Progenitor cell of endocrine pancreas (in vitro differentiated cells): ENCODE measurements at regions not wholly inside any gene's neighbourhood (a gene's known extent, or its start where the extent isn't known, plus 50 kb on each side); places are given as distances from the start of the nearest gene placed in this dataset.

Experiments used
- DNase-seq: peaks from one replicate; pipeline ENCODE4 v3.0.0; 2021; ENCODE audit warnings: low spot score; ENCODE audit not compliant: unreplicated experiment
- H3K27ac Mint-ChIP-seq: 2 replicates; pipeline ENCODE4 v1.8.0; 2021; ENCODE audit warnings: mild to moderate bottlenecking, moderate library complexity, mixed read lengths
- H3K27me3 Mint-ChIP-seq: 2 replicates; pipeline ENCODE4 v1.8.0; 2021; ENCODE audit warnings: mixed read lengths
- H3K36me3 Mint-ChIP-seq: 2 replicates; pipeline ENCODE4 v1.8.0; 2022; ENCODE audit warnings: mixed read lengths; ENCODE audit not compliant: insufficient read depth
- H3K4me1 Mint-ChIP-seq: 2 replicates; pipeline ENCODE4 v1.8.0; 2021; ENCODE audit warnings: low read depth, mixed read lengths
- H3K4me3 Mint-ChIP-seq: 2 replicates; pipeline ENCODE4 v1.8.0; 2021; ENCODE audit warnings: low read depth, mild to moderate bottlenecking, moderate library complexity, mixed read lengths
- H3K9me3 Mint-ChIP-seq: 2 replicates; pipeline ENCODE4 v1.8.0; 2021; ENCODE audit warnings: low read depth, mixed read lengths
- TF ChIP-seq, protein P1 (sequence below): fragments of 200-600 bp; sonication (generic); IDR thresholded peaks from one replicate; pipeline ENCODE4 v1.5.0; 2021; ENCODE audit warnings: antibody characterized with exemption, mild to moderate bottlenecking; ENCODE audit not compliant: unreplicated experiment

DNA sequence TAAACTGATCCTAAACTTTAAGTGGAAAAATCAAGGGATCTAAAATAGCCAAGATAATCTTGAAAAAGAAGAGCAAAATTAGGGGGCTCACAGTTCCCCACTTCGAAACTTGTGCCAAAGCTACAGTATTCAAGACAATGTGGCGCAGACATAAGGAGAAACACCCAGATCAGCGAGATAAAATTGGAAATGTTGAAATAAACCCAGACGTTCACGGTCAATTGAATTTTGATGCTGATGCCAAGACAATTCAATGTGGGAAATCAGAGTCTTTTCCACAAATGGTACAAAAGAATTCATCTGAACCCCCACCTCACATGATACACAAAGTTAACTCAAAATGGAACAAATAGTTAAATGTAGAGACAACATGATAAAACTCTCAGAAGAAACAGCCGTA, 601.6 kb downstream of the BRD1 start:
- peaks cover 23% of the 10 kb centered on the region for H3K27me3 Mint-ChIP-seq
- H3K9me3 Mint-ChIP-seq = no peaks in the 10 kb centered on the region
- H3K36me3 Mint-ChIP-seq = no peaks in the 10 kb centered on the region
- H3K27ac Mint-ChIP-seq = no peak overlapping the region
- H3K4me3 Mint-ChIP-seq = no peak overlapping the region
- H3K4me1 Mint-ChIP-seq = no peaks in the 10 kb centered on the region
- DNase-seq = no peak
- TF ChIP-seq, protein P1, sequence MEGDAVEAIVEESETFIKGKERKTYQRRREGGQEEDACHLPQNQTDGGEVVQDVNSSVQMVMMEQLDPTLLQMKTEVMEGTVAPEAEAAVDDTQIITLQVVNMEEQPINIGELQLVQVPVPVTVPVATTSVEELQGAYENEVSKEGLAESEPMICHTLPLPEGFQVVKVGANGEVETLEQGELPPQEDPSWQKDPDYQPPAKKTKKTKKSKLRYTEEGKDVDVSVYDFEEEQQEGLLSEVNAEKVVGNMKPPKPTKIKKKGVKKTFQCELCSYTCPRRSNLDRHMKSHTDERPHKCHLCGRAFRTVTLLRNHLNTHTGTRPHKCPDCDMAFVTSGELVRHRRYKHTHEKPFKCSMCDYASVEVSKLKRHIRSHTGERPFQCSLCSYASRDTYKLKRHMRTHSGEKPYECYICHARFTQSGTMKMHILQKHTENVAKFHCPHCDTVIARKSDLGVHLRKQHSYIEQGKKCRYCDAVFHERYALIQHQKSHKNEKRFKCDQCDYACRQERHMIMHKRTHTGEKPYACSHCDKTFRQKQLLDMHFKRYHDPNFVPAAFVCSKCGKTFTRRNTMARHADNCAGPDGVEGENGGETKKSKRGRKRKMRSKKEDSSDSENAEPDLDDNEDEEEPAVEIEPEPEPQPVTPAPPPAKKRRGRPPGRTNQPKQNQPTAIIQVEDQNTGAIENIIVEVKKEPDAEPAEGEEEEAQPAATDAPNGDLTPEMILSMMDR = no peak

DNA sequence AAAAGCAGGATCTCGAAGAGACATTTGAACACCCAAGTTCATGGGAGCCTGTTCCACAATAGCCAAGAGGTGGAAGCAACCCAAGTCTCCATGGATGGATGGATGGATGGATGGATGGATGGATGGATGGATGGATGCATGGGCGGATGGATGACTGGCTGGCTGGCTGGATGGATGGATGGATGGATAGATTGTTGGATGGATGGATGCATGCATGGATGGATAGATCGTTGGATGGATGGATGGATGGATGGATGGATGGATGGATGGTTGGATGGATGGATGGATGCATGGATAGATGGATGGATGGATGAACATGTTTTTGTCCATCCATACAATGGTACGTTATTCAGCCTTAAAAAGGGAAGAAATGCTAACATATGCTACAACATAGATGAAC, 603.4 kb downstream of the BRD1 start:
- no peak for DNase-seq
- Mint-ChIP-seq H3K36me3 (no peaks in the 10 kb centered on the region), H3K9me3 (peaks cover 5% of the 10 kb centered on the region), H3K27me3 (peaks cover 24% of the 10 kb centered on the region), H3K27ac (no peak overlapping the region), H3K4me1 (no peaks in the 10 kb centered on the region), H3K4me3 (no peak overlapping the region)
- TF ChIP-seq, protein P1 = no peak

DNA sequence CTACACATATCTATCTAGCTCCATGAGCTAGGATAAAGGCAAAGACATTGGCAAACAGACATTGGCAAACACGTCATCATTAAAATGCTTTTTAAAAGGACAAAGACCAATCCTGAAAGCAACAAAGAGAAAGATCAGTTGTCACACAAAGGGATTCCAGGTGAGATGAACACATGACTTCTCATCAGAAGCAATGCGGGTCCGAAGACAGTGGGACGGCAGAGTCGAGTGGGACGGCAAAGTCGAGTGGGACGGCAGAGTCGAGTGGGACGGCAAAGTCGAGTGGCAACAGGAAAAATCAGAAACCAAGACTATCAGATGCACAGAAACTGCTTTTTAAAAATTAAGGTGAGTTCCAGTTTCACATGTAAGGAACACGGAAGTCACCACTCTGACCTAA, 609.5 kb downstream of the BRD1 start:
- H3K4me1 Mint-ChIP-seq = no peaks in the 10 kb centered on the region
- no peak for DNase-seq
- H3K4me3 Mint-ChIP-seq = no peak overlapping the region
- no peak overlapping the region for H3K27ac Mint-ChIP-seq
- TF ChIP-seq, protein P1 = no peak
- H3K9me3 Mint-ChIP-seq = peaks cover 14% of the 10 kb centered on the region
- H3K36me3 Mint-ChIP-seq = no peaks in the 10 kb centered on the region
- peaks cover 19% of the 10 kb centered on the region for H3K27me3 Mint-ChIP-seq

DNA sequence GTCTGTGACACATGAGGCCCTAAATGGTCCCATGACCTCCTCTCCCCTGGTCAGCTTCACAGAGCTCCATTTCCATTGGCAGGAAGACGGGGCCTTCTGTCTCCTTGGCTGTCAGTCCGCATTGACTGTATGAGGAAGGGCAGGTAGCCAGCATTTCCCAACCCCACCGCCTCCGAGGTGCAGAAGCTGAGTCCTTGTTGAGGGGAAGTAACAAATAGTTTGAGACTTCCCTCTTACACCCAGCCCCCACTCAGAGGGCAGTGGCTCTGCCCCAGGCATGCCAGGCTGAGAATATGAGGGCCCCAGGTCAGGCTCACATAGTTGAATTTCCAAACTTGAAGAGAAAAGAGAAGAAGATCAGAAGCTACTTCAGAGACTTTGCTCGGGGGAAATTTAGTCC, 611.1 kb downstream of the BRD1 start:
- H3K27me3 Mint-ChIP-seq = peaks cover 22% of the 10 kb centered on the region
- no peaks in the 10 kb centered on the region for H3K36me3 Mint-ChIP-seq
- no peaks in the 10 kb centered on the region for H3K4me1 Mint-ChIP-seq
- H3K27ac Mint-ChIP-seq = no peak overlapping the region
- DNase-seq = peak; percentile 4
- no peak overlapping the region for H3K4me3 Mint-ChIP-seq
- TF ChIP-seq, protein P1 = no peak
- H3K9me3 Mint-ChIP-seq = peaks cover 14% of the 10 kb centered on the region

DNA sequence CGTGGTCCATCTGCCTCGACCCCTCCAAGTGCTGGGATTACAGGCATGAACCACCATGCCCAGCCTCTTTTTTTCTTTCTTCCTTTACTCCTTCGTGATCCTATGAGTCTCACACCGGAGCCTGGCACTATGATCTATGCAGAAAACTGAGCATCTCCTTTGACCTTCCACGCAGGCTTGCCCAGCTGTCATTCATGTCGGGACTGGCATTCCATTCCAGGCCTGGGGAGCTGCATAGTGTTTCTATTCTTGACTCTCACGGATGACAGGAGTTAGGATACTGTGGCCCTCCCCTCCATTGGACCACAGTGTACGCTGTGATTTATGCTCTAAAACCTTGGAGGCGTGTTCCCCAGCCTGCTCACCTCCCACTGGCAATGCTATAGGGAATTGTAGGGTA, 611.8 kb downstream of the BRD1 start:
- Mint-ChIP-seq H3K4me3 (no peak overlapping the region), H3K27me3 (peaks cover 23% of the 10 kb centered on the region), H3K4me1 (no peaks in the 10 kb centered on the region), H3K27ac (no peak overlapping the region), H3K36me3 (no peaks in the 10 kb centered on the region), H3K9me3 (peaks cover 14% of the 10 kb centered on the region)
- peak; percentile 2 for DNase-seq
- TF ChIP-seq, protein P1 = no peak

DNA sequence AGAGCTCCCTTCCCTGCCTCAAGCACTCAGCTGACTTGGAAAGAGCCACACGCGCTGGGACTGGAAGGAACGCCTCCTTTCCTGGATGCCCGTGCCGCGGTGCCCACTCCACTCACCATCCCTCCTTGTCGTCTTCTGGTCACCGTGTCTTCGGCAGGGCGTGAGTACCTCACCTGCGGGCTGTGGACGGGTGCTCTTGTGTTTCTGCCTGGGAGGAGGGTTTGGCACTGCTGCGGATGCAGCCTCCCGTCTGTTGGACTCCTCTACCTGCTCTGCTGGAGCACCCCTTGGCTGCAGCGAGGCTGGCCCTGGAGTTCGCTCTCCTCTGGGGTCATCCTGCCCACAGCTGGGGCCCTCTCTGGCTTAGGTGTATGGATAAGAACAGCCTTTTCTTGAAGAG, 612.7 kb downstream of the BRD1 start:
- H3K27me3 Mint-ChIP-seq = peaks cover 23% of the 10 kb centered on the region
- no peak overlapping the region for H3K27ac Mint-ChIP-seq
- no peaks in the 10 kb centered on the region for H3K4me1 Mint-ChIP-seq
- TF ChIP-seq, protein P1 = no peak
- H3K4me3 Mint-ChIP-seq = no peak overlapping the region
- no peaks in the 10 kb centered on the region for H3K36me3 Mint-ChIP-seq
- peak; percentile 7 for DNase-seq
- peaks cover 14% of the 10 kb centered on the region for H3K9me3 Mint-ChIP-seq
